ENCODE measurements at regions not wholly inside any gene's neighbourhood (a gene's known extent, or its start where the extent isn't known, plus 50 kb on each side); places are given as distances from the start of the nearest gene placed in this dataset.

- TF ChIP-seq, protein P1, sequence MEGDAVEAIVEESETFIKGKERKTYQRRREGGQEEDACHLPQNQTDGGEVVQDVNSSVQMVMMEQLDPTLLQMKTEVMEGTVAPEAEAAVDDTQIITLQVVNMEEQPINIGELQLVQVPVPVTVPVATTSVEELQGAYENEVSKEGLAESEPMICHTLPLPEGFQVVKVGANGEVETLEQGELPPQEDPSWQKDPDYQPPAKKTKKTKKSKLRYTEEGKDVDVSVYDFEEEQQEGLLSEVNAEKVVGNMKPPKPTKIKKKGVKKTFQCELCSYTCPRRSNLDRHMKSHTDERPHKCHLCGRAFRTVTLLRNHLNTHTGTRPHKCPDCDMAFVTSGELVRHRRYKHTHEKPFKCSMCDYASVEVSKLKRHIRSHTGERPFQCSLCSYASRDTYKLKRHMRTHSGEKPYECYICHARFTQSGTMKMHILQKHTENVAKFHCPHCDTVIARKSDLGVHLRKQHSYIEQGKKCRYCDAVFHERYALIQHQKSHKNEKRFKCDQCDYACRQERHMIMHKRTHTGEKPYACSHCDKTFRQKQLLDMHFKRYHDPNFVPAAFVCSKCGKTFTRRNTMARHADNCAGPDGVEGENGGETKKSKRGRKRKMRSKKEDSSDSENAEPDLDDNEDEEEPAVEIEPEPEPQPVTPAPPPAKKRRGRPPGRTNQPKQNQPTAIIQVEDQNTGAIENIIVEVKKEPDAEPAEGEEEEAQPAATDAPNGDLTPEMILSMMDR (IDR thresholded peaks at IDR 0.05; ENCODE audit: unreplicated experiment): no peak
- Mint-ChIP-seq H3K9me3 (ENCODE audit: low read depth, unreplicated experiment) (no peaks in the 10 kb centered on the region), H3K36me3 (ENCODE audit: insufficient read depth, unreplicated experiment) (no peaks in the 10 kb centered on the region), H3K4me3 (ENCODE audit: low read depth, unreplicated experiment) (no peak overlapping the region), H3K27me3 (ENCODE audit: unreplicated experiment) (no peaks in the 10 kb centered on the region), H3K4me1 (ENCODE audit: low read depth, unreplicated experiment) (no peaks in the 10 kb centered on the region), H3K27ac (ENCODE audit: unreplicated experiment) (no peak overlapping the region)
- CTCF ChIA-PET: no interaction called here
- no peak for DNase-seq
- no TSS peak for BruUV-seq (replicated peaks)
- intact Hi-C loops (cut with micrococcal nuclease; ENCODE audit: unreplicated experiment): no loop called here
Measured at GRCh38 chr2:57965219-57965618, 81.4 kb upstream of the VRK2 start.

GRCh38 chr2:57965961-57966360 is 80.6 kb upstream of the VRK2 start:
- TF ChIP-seq, protein P1 (IDR thresholded peaks at IDR 0.05; ENCODE audit: unreplicated experiment): no peak
- DNase-seq: no peak
- no TSS peak for BruUV-seq (replicated peaks)
- Mint-ChIP-seq H3K27ac (ENCODE audit: unreplicated experiment) (no peak overlapping the region), H3K4me1 (ENCODE audit: low read depth, unreplicated experiment) (no peaks in the 10 kb centered on the region), H3K4me3 (ENCODE audit: low read depth, unreplicated experiment) (no peak overlapping the region), H3K27me3 (ENCODE audit: unreplicated experiment) (no peaks in the 10 kb centered on the region), H3K9me3 (ENCODE audit: low read depth, unreplicated experiment) (no peaks in the 10 kb centered on the region), H3K36me3 (ENCODE audit: insufficient read depth, unreplicated experiment) (no peaks in the 10 kb centered on the region)
- intact Hi-C loops (cut with micrococcal nuclease; ENCODE audit: unreplicated experiment): no loop called here
- CTCF ChIA-PET: no interaction called here

DNA sequence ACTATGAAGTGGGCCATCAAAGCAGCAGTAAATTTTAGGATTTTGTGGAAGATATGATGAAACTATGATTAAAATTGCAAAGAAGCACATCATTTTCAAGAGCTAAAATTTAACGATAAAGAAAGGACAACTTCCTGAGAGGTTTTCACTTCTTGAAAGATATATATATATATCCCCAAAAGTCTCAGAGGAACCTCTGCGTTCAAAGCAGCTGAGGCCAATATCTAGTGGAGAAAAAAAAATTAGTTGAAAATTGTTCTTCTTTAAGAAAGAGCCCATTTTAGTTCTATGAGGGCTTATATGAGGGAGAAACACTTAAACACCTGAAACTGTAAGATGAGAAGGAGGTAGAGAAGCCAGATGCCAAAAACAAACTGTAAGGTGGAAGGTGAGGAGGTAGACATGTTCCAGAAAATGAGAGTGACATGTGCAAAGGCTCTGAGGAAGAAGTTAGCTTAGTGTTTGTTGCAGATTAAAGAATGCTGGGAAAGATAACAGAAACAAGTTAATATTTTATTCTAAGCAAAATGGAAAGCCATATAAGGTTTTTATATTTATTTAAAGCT is 72.9 kb upstream of the VRK2 start:
- H3K36me3 Mint-ChIP-seq (ENCODE audit: insufficient read depth, unreplicated experiment): no peaks in the 10 kb centered on the region
- intact Hi-C loops (cut with micrococcal nuclease; ENCODE audit: unreplicated experiment): no loop called here
- DNase-seq: no peak
- TF ChIP-seq, protein P1 (IDR thresholded peaks at IDR 0.05; ENCODE audit: unreplicated experiment): no peak
- H3K27me3 Mint-ChIP-seq (ENCODE audit: unreplicated experiment): no peaks in the 10 kb centered on the region
- CTCF ChIA-PET: no interaction called here
- H3K4me3 Mint-ChIP-seq (ENCODE audit: low read depth, unreplicated experiment): no peak overlapping the region
- peaks cover 2% of the 10 kb centered on the region for H3K9me3 Mint-ChIP-seq (ENCODE audit: low read depth, unreplicated experiment)
- no peaks in the 10 kb centered on the region for H3K4me1 Mint-ChIP-seq (ENCODE audit: low read depth, unreplicated experiment)
- no peak overlapping the region for H3K27ac Mint-ChIP-seq (ENCODE audit: unreplicated experiment)
- BruUV-seq (replicated peaks): no TSS peak

DNA sequence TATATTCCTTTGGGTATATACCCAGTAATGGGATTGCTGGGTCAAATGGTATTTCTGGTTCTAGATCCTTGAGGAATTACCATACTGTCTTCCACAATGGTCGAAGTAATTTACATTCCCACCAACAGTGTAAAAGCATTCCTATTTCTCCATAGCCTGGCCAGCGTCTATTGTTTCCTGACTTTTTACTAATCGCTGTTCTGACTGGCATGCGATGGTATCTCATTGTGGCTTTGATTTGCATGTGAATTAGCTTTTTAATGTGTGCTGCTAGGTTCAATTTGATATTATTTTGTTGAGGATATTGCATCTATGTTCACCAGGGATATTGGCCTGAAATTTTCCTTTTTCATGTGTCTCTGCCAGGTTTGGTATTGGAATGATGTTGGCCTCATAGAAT is 67.4 kb upstream of the VRK2 start:
- Mint-ChIP-seq H3K27me3 (ENCODE audit: unreplicated experiment) (no peaks in the 10 kb centered on the region), H3K4me1 (ENCODE audit: low read depth, unreplicated experiment) (no peaks in the 10 kb centered on the region), H3K36me3 (ENCODE audit: insufficient read depth, unreplicated experiment) (no peaks in the 10 kb centered on the region), H3K4me3 (ENCODE audit: low read depth, unreplicated experiment) (no peak overlapping the region), H3K9me3 (ENCODE audit: low read depth, unreplicated experiment) (peaks cover 6% of the 10 kb centered on the region), H3K27ac (ENCODE audit: unreplicated experiment) (no peak overlapping the region)
- TF ChIP-seq, protein P1 (IDR thresholded peaks at IDR 0.05; ENCODE audit: unreplicated experiment): no peak
- intact Hi-C loops (cut with micrococcal nuclease; ENCODE audit: unreplicated experiment): no loop called here
- BruUV-seq (replicated peaks): no TSS peak
- DNase-seq: no peak
- CTCF ChIA-PET: no interaction called here

All from Calu3 (cell line).